ENCODE measurements at regions not wholly inside any gene's neighbourhood (a gene's known extent, or its start where the extent isn't known, plus 50 kb on each side); places are given as distances from the start of the nearest gene placed in this dataset.

DNA sequence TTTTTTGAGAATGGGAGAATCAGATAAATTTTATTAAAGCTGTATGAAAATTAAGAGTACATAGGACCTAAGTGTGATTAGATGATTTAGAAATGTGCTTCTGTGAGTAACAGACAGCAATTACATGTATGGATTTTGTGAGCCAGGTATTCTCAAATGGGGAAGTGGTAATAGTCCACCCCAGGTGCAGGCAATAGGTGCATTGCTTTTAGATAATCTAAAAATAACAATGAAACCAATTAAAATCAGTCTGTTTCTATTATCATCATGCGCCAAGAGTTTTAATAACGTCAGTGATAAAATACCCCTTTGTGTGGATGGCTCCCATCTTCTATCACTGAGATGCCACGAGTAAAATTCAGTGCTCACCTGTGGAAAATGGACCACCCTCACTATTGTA lies 265.3 kb downstream of the RNF144A start:
- H3K4me2 ChIP-seq (ENCODE audit: low read depth, low read length) = no peak overlapping the region
- no peak overlapping the region for H3K9ac ChIP-seq (ENCODE audit: low read length)
- no peaks in the 10 kb centered on the region for H3K4me1 ChIP-seq (ENCODE audit: low read length)
- H3K79me2 ChIP-seq (ENCODE audit: low read length) = no peaks in the 10 kb centered on the region
- no peaks in the 10 kb centered on the region for H3K9me2 ChIP-seq (replicated peaks; ENCODE audit: insufficient read depth, low read length)
- H3F3A ChIP-seq (ENCODE audit: insufficient read depth, low read length) = no peaks in the 10 kb centered on the region
- no peaks in the 10 kb centered on the region for H4K20me1 ChIP-seq (ENCODE audit: insufficient read depth, low read length)
- H3K27ac ChIP-seq (ENCODE audit: low read length) = no peak overlapping the region
- TF ChIP-seq, protein P1, sequence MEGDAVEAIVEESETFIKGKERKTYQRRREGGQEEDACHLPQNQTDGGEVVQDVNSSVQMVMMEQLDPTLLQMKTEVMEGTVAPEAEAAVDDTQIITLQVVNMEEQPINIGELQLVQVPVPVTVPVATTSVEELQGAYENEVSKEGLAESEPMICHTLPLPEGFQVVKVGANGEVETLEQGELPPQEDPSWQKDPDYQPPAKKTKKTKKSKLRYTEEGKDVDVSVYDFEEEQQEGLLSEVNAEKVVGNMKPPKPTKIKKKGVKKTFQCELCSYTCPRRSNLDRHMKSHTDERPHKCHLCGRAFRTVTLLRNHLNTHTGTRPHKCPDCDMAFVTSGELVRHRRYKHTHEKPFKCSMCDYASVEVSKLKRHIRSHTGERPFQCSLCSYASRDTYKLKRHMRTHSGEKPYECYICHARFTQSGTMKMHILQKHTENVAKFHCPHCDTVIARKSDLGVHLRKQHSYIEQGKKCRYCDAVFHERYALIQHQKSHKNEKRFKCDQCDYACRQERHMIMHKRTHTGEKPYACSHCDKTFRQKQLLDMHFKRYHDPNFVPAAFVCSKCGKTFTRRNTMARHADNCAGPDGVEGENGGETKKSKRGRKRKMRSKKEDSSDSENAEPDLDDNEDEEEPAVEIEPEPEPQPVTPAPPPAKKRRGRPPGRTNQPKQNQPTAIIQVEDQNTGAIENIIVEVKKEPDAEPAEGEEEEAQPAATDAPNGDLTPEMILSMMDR (IDR thresholded peaks at IDR 0.05; ENCODE audit: low read length) = no peak
- TF ChIP-seq EZH2phosphoT487 (IDR thresholded peaks at IDR 0.05; ENCODE audit: low read length) (no peak), EZH2 (optimal IDR thresholded peaks at IDR 0.05; ENCODE audit: low read depth, low read length) (no peak)
- H3K27me3 ChIP-seq (replicated peaks; ENCODE audit: insufficient read depth, low read length) = no peaks in the 10 kb centered on the region
- H3K9me3 ChIP-seq (replicated peaks; ENCODE audit: insufficient read depth, low read length) = no peaks in the 10 kb centered on the region
- H2AFZ ChIP-seq (ENCODE audit: low read length) = no peak overlapping the region
- H3K4me3 ChIP-seq (ENCODE audit: low read length) = no peak overlapping the region
- DNase-seq = no peak
- no peaks in the 10 kb centered on the region for H3K36me3 ChIP-seq (replicated peaks; ENCODE audit: insufficient read depth, low read length)

DNA sequence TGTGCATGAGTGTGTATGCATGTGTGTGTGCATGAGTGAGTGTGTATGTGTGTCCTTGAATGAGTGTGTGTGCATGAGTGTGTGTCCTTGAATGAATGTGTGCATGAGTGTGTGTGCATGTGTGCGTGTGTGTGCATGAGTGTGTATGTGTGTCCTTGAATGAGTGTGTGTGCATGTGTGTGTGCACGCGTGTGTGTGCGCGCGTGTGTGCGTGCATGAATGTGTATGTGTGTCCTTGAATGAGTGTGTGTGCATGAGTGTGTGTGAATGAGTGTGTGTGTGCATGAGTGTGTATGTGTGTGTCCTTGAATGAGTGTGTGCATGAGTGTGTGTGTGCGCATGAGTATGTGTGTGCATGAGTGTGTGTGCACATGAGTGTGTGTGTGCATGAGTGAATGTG lies 271.9 kb downstream of the RNF144A start:
- DNase-seq = no peak
- Histone ChIP-seq H3K27ac (ENCODE audit: low read length) (no peak overlapping the region), H3K4me3 (ENCODE audit: low read length) (no peak overlapping the region), H3K9ac (ENCODE audit: low read length) (no peak overlapping the region), H3K4me2 (ENCODE audit: low read depth, low read length) (no peak overlapping the region), H4K20me1 (ENCODE audit: insufficient read depth, low read length) (no peaks in the 10 kb centered on the region), H3K9me2 (replicated peaks; ENCODE audit: insufficient read depth, low read length) (no peaks in the 10 kb centered on the region), H3K9me3 (replicated peaks; ENCODE audit: insufficient read depth, low read length) (no peaks in the 10 kb centered on the region; the same call in 1 of the 2 replicates), H2AFZ (ENCODE audit: low read length) (no peak overlapping the region), H3K36me3 (replicated peaks; ENCODE audit: insufficient read depth, low read length) (no peaks in the 10 kb centered on the region), H3K4me1 (ENCODE audit: low read length) (no peaks in the 10 kb centered on the region), H3K27me3 (replicated peaks; ENCODE audit: insufficient read depth, low read length) (no peaks in the 10 kb centered on the region), H3F3A (ENCODE audit: insufficient read depth, low read length) (no peaks in the 10 kb centered on the region), H3K79me2 (ENCODE audit: low read length) (no peaks in the 10 kb centered on the region)
- TF ChIP-seq, protein P1 (IDR thresholded peaks at IDR 0.05; ENCODE audit: low read length) = no peak
- TF ChIP-seq EZH2 (optimal IDR thresholded peaks at IDR 0.05; ENCODE audit: low read depth, low read length) (no peak), EZH2phosphoT487 (IDR thresholded peaks at IDR 0.05; ENCODE audit: low read length) (no peak)

DNA sequence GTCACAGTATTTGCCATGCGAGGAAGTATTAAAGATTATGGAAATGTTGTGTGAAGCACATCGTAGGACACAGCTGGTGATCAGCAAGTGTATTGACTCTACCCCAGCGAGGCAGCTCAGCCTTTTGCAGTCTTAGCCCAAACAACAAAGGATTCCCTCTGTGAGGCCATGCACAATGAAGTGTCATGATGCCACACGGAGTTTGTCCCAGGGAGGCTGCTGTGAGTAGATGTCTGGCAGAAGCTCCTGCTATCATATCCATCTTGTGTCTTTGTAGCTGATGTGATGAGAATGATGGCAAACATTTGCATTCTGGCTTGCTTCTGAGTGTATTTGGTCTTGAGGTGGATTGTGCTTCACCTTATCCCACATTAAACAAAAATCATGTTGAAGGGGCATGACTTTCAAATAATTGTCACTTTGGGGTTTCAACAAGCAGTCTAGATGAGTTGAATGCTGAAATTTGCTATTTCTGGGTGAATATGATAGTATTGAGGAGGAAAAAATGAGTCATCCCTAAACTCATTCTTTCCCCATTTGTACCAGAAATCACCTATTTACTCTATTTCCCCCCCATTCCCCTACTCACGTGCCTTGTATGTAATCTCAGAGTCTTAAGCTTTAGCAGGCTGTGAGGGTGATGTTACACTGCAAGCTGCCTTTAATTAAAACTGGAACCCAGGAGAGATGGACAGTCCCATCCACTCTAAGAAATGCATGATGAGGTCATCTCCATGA lies 273.5 kb downstream of the RNF144A start:
- no peaks in the 10 kb centered on the region; the same call in 1 of the 2 replicates for H3K9me3 ChIP-seq (replicated peaks; ENCODE audit: insufficient read depth, low read length)
- no peaks in the 10 kb centered on the region for H3K36me3 ChIP-seq (replicated peaks; ENCODE audit: insufficient read depth, low read length)
- H2AFZ ChIP-seq (ENCODE audit: low read length) = no peak overlapping the region
- H3K27ac ChIP-seq (ENCODE audit: low read length) = no peak overlapping the region
- H4K20me1 ChIP-seq (ENCODE audit: insufficient read depth, low read length) = no peaks in the 10 kb centered on the region
- TF ChIP-seq, protein P1 (IDR thresholded peaks at IDR 0.05; ENCODE audit: low read length) = no peak
- no peak for TF ChIP-seq EZH2phosphoT487 (IDR thresholded peaks at IDR 0.05; ENCODE audit: low read length)
- H3K4me2 ChIP-seq (ENCODE audit: low read depth, low read length) = no peak overlapping the region
- no peaks in the 10 kb centered on the region for H3K27me3 ChIP-seq (replicated peaks; ENCODE audit: insufficient read depth, low read length)
- no peaks in the 10 kb centered on the region for H3F3A ChIP-seq (ENCODE audit: insufficient read depth, low read length)
- H3K9me2 ChIP-seq (replicated peaks; ENCODE audit: insufficient read depth, low read length) = no peaks in the 10 kb centered on the region
- DNase-seq = no peak
- H3K79me2 ChIP-seq (ENCODE audit: low read length) = no peaks in the 10 kb centered on the region
- no peak overlapping the region for H3K9ac ChIP-seq (ENCODE audit: low read length)
- H3K4me3 ChIP-seq (ENCODE audit: low read length) = no peak overlapping the region
- no peaks in the 10 kb centered on the region for H3K4me1 ChIP-seq (ENCODE audit: low read length)
